Cardiac muscle cell (in vitro differentiated cells and primary cell): ENCODE measurements at regions not wholly inside any gene's neighbourhood (a gene's known extent, or its start where the extent isn't known, plus 50 kb on each side); places are given as distances from the start of the nearest gene placed in this dataset.

Source experiments
- DNase-seq, 2 donors: peaks; one replicate each; pipeline versions ENCODE4 v3.0.0 to v3.0.0-alpha.2; 2010 to 2017; ENCODE audit warnings: low read depth in 1 of 2, low spot score in 1 of 2
- H3K27ac ChIP-seq: fragments of 200-600 bp; sonication (generic); 2 replicates; pipeline ENCODE4 v1.5.1; 2016
- H3K27me3 ChIP-seq: fragments of 200-600 bp; sonication (generic); 2 replicates; pipeline ENCODE4 v1.6.0; 2016; ENCODE audit warnings: control low read depth
- H3K36me3 ChIP-seq: fragments of 200-600 bp; sonication (generic); 2 replicates; pipeline ENCODE4 v1.5.1; 2016; ENCODE audit warnings: control low read depth
- H3K4me1 ChIP-seq: fragments of 200-600 bp; sonication (generic); 2 replicates; pipeline ENCODE4 v1.8.1; 2017; ENCODE audit warnings: low read depth, mild to moderate bottlenecking, mixed run types
- H3K4me3 ChIP-seq: fragments of 200-600 bp; sonication (generic); 2 replicates; pipeline ENCODE4 v1.5.1; 2016; ENCODE audit warnings: mild to moderate bottlenecking
- H3K9me3 ChIP-seq: fragments of 200-600 bp; sonication (generic); 2 replicates; pipeline ENCODE4 v1.5.1; 2017; ENCODE audit warnings: low read depth, mild to moderate bottlenecking, control low read depth
- TF ChIP-seq, protein P1 (sequence below): IDR thresholded peaks from 2 replicates; pipeline ENCODE4 v1.5.1; 2012; ENCODE audit warnings: low read depth, mild to moderate bottlenecking, low read length

DNA sequence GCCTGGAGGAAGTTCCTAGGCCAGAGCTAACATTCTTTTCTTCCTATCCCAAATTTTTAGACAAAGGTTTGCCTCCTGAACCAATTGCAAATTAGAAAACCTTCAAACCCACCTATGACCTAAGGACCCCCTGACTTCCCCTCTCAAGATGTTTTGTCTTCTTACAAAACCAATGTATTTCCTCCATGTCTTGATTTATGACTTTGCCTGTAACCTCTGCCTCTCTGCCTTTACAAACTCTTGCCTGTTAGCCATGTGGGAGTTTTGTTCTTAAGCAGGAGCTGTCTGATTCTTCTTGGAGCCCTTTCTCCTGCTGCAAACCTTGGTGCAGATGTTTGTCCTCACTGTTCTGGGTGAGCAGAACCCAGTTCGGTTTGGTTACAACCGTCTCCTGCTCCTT, 222.3 kb upstream of the BOD1L1 start:
- no peak overlapping the region for H3K4me3 ChIP-seq
- H3K36me3 ChIP-seq = no peaks in the 10 kb centered on the region
- TF ChIP-seq, protein P1, sequence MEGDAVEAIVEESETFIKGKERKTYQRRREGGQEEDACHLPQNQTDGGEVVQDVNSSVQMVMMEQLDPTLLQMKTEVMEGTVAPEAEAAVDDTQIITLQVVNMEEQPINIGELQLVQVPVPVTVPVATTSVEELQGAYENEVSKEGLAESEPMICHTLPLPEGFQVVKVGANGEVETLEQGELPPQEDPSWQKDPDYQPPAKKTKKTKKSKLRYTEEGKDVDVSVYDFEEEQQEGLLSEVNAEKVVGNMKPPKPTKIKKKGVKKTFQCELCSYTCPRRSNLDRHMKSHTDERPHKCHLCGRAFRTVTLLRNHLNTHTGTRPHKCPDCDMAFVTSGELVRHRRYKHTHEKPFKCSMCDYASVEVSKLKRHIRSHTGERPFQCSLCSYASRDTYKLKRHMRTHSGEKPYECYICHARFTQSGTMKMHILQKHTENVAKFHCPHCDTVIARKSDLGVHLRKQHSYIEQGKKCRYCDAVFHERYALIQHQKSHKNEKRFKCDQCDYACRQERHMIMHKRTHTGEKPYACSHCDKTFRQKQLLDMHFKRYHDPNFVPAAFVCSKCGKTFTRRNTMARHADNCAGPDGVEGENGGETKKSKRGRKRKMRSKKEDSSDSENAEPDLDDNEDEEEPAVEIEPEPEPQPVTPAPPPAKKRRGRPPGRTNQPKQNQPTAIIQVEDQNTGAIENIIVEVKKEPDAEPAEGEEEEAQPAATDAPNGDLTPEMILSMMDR = no peak

DNA sequence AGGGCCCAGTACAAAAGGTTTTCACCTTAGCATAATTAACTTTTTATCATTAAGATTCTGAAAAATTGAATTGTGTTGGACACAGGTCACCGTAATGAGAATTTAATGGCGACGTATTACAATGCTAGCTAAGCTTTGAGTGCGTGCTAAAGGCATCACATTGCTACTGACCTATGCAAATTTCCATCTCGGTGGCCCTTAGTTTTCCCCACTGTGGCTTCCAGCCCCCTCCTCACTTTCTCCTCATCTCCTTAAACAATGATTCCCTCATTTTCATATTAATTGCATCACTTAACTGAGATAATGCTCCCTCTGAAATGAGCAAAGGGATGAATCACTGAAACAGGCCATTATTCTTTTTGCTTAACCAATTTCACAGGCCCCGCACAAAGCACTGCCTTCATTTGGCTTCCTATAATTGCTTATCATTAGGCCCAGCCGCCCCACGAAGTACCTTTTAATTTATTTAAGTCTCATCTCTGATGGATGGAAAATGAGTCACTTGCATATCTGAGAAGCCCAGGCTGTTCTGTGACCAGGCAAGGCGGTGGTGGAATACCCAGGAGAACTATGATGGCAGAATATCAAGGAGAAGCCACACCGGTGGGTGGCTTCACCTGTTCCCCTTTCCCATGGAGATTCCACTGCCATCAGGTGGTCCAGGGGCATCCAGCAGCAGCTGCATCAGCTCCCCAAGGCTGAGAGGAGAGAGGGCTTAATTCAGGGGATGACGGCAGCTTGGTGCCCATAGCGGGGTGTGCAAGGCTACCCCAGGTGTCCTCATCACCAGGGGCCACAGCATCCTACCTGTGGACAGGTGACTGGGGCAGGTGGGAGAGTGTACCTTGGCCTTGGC, 223.8 kb upstream of the BOD1L1 start:
- no peak for DNase-seq
- Histone ChIP-seq H3K9me3 (no peaks in the 10 kb centered on the region), H3K27me3 (no peaks in the 10 kb centered on the region), H3K4me1 (no peaks in the 10 kb centered on the region), H3K27ac (no peak overlapping the region), H3K4me3 (no peak overlapping the region), H3K36me3 (no peaks in the 10 kb centered on the region)
- TF ChIP-seq, protein P1 = no peak

More for the DNA sequence above, 222.3 kb upstream of the BOD1L1 start:
- no peaks in the 10 kb centered on the region for H3K4me1 ChIP-seq
- H3K9me3 ChIP-seq = no peaks in the 10 kb centered on the region
- DNase-seq = no peak
- H3K27ac ChIP-seq = no peak overlapping the region
- H3K27me3 ChIP-seq = no peaks in the 10 kb centered on the region

DNA sequence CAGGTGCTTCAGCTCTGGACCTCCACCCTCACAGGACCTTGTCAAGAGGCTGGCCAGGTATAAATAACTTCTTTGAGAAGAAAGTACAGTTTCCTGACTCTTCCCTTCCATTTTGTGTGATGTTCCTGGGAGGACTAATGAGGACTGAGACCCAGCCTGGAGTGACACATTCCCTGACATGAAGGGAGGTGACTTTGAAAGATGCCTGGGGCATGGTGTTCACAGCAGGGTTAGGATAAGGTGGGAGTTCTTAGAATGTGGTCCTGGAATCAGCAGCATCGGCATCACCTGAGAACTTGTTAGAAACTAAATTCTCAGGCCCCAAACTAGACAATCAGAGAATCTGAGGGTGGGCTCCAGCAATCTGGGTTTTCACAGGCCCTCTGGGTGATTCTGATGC, 224.9 kb upstream of the BOD1L1 start:
- Histone ChIP-seq H3K4me1 (no peaks in the 10 kb centered on the region), H3K9me3 (no peaks in the 10 kb centered on the region), H3K27ac (no peak overlapping the region), H3K4me3 (no peak overlapping the region), H3K27me3 (no peaks in the 10 kb centered on the region), H3K36me3 (no peaks in the 10 kb centered on the region)
- TF ChIP-seq, protein P1 = no peak
- DNase-seq = no peak

DNA sequence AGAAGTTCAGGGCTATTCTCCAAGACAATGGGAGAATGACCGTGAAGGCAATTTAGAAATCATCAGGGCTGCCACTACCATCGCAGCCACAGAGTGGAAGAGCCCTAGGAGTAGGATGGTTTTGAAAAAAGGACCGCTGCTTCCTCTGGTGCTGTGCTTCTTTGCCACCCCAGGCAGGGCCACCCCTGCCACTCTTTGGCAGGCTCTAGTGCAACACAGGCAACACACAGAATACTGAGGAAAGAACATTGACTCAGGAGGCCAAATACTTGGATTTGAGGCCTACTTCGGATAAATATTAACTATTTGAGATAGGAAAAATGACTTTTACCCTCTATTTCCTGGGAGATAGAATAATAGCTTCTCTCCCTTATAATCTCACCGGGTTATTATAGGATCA, 228.9 kb upstream of the BOD1L1 start:
- H3K4me1 ChIP-seq = no peaks in the 10 kb centered on the region
- no peak for DNase-seq
- TF ChIP-seq, protein P1 = no peak
- no peak overlapping the region for H3K27ac ChIP-seq
- H3K36me3 ChIP-seq = no peaks in the 10 kb centered on the region
- no peaks in the 10 kb centered on the region for H3K9me3 ChIP-seq
- no peaks in the 10 kb centered on the region for H3K27me3 ChIP-seq
- H3K4me3 ChIP-seq = no peak overlapping the region

DNA sequence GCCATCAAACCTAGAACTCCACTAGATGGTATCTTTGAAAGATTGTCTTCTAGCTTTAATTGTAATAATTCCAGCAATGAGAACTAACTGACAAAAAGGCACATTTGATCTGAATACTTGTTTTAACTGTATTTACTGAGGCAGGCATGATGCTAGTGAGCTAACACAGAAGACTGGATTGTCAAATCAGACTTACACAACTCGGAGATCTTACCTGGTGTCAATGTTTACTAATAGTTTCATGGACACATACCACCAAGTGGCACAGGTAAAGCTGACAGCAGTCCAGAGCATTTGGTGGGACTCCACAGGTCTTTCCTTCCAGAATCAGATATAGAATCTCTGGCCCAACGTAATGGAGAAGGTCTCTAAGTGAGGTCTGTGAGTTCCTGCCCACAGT, 229.9 kb upstream of the BOD1L1 start:
- Histone ChIP-seq H3K27ac (no peak overlapping the region), H3K36me3 (no peaks in the 10 kb centered on the region), H3K4me1 (no peaks in the 10 kb centered on the region), H3K27me3 (no peaks in the 10 kb centered on the region), H3K4me3 (no peak overlapping the region), H3K9me3 (no peaks in the 10 kb centered on the region)
- TF ChIP-seq, protein P1 = no peak
- DNase-seq = no peak
